ENCODE measurements at regions not wholly inside any gene's neighbourhood (a gene's known extent, or its start where the extent isn't known, plus 50 kb on each side); places are given as distances from the start of the nearest gene placed in this dataset.

GRCh38 chr7:91378131-91378530, 113.9 kb downstream of the FZD1 start:
- TF ChIP-seq CTCF (IDR thresholded peaks at IDR 0.05 in 4 of 5, conservative IDR thresholded peaks at IDR 0.05 in 1 of 5) (no peak), POLR2A (IDR thresholded peaks at IDR 0.05) (no peak)
